ENCODE measurements at regions not wholly inside any gene's neighbourhood (a gene's known extent, or its start where the extent isn't known, plus 50 kb on each side); places are given as distances from the start of the nearest gene placed in this dataset.

DNA sequence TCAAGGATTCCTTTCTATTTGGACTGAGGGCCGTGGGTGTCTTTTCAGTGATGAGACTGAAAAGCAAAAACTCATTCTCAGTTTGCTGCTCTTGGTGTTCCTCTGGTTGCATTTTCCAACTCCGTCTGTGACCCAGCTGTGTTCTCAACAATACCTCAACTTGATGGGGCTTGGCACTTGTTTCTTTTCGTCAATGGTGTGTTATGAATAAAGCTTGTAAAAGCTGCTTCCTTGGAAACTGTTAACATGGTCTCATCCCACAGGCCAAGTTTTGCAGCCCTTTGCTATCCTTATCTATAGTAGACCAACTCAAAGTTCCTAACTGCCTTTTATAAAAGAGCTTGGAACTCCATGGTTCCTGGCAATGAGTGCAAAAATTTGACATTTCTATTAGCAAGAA lies 142.5 kb upstream of the UBE2E1 start:
- TF ChIP-seq CTCF (IDR thresholded peaks at IDR 0.05; ENCODE audit: insufficient read depth, low read length) (no peak), POLR2AphosphoS5 (IDR thresholded peaks at IDR 0.05; ENCODE audit: low read depth) (no peak)
- TF ChIP-seq, protein P1, sequence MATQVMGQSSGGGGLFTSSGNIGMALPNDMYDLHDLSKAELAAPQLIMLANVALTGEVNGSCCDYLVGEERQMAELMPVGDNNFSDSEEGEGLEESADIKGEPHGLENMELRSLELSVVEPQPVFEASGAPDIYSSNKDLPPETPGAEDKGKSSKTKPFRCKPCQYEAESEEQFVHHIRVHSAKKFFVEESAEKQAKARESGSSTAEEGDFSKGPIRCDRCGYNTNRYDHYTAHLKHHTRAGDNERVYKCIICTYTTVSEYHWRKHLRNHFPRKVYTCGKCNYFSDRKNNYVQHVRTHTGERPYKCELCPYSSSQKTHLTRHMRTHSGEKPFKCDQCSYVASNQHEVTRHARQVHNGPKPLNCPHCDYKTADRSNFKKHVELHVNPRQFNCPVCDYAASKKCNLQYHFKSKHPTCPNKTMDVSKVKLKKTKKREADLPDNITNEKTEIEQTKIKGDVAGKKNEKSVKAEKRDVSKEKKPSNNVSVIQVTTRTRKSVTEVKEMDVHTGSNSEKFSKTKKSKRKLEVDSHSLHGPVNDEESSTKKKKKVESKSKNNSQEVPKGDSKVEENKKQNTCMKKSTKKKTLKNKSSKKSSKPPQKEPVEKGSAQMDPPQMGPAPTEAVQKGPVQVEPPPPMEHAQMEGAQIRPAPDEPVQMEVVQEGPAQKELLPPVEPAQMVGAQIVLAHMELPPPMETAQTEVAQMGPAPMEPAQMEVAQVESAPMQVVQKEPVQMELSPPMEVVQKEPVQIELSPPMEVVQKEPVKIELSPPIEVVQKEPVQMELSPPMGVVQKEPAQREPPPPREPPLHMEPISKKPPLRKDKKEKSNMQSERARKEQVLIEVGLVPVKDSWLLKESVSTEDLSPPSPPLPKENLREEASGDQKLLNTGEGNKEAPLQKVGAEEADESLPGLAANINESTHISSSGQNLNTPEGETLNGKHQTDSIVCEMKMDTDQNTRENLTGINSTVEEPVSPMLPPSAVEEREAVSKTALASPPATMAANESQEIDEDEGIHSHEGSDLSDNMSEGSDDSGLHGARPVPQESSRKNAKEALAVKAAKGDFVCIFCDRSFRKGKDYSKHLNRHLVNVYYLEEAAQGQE (IDR thresholded peaks at IDR 0.05; ENCODE audit: insufficient replicate concordance, low read depth) = no peak
